Mucosa of descending colon (tissue), 3 donors: ENCODE measurements at regions not wholly inside any gene's neighbourhood (a gene's known extent, or its start where the extent isn't known, plus 50 kb on each side); places are given as distances from the start of the nearest gene placed in this dataset.
"Not testable (repeated sequence)": the region's sequence is repeated elsewhere in the genome, so short reads cannot be mapped to it uniquely, and the experiment has no call there.

ENCODE experiments used
- ATAC-seq: fragments of 200-7000 bp; cut with Tn5 transposase; one replicate; pipeline ENCODE4 v1.9.1; 2020; ENCODE audit warnings: mild to moderate bottlenecking, moderate library complexity
- DNase-seq, 3 donors: peaks; one replicate each; pipeline ENCODE4 v3.0.0-alpha.2; 2020
- H3K36me3 ChIP-seq: fragments of 200-600 bp; one replicate; pipeline ENCODE4 v1.8.0; 2021; ENCODE audit warnings: low read depth, mild to moderate bottlenecking
- H3K4me1 ChIP-seq: fragments of 200-600 bp; one replicate; pipeline ENCODE4 v1.8.0; 2021; ENCODE audit warnings: low read depth, mild to moderate bottlenecking
- H3K4me3 ChIP-seq: fragments of 200-600 bp; one replicate; pipeline ENCODE4 v1.8.0; 2021; ENCODE audit warnings: mild to moderate bottlenecking
- H3K9me3 ChIP-seq: fragments of 200-600 bp; one replicate; pipeline ENCODE4 v1.8.0; 2021; ENCODE audit warnings: mild to moderate bottlenecking
- CTCF ChIP-seq: fragments of 200-600 bp; IDR thresholded peaks from one replicate; pipeline ENCODE4 v1.8.0; 2022; ENCODE audit warnings: antibody characterized with exemption, mild to moderate bottlenecking
- intact Hi-C, 2 donors: fragments of 100-400 bp; cut with DNase I in 1 of 2; cut with micrococcal nuclease in 1 of 2; formaldehyde crosslinking; loops; one replicate each; pipeline versions ENCODE4 v1.11.0 to v1.11.1; 2022; cut with DNase I, micrococcal nuclease
- donor health status: DM: no; HTN: no; CAD: no; lungs with moderate emphysema.
- donor health status: DM: no; HTN: no; CAD: no.
- donor health status: DM: no; HTN: yes; CAD: no.

- Histone ChIP-seq H3K4me3 (no peak overlapping the region), H3K36me3 (no peaks in the 10 kb centered on the region), H3K9me3 (no peaks in the 10 kb centered on the region), H3K4me1 (no peaks in the 10 kb centered on the region)
- ATAC-seq, result no peak
- intact Hi-C loops, result no loop called here
- no peak for DNase-seq
- no peak for TF ChIP-seq CTCF
Measured at GRCh38 chr4:173651651-173652282, 121.7 kb upstream of the HAND2 start.

GRCh38 chr4:173647902-173648301 is 117.9 kb upstream of the HAND2 start:
- Histone ChIP-seq H3K4me3 (no peak overlapping the region), H3K9me3 (no peaks in the 10 kb centered on the region), H3K4me1 (no peaks in the 10 kb centered on the region), H3K36me3 (no peaks in the 10 kb centered on the region)
- no peak for DNase-seq
- TF ChIP-seq CTCF, result no peak
- intact Hi-C loops, result no loop called here
- ATAC-seq, result no peak

DNA sequence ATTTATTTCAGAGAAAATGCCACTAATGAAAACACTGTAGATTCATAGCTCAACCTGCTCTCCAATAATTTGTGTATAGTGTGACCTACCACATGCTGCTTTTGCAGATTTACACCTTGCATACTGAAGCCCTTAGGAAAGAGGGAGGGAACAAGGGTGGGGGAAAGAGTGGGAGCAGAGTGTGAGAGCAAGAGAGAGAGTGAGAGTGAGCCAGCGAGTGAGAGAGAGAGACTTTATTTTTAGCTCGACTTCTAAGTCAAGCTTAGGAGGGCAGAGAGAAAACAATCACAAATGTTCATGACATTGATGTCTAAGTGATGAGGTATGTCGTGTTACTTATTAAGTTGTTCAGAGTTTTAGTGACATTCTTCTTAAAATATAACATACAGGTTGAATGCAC is 112.5 kb upstream of the HAND2 start:
- intact Hi-C loops, result no loop called here
- TF ChIP-seq CTCF, result no peak
- H3K4me1 ChIP-seq, result no peaks in the 10 kb centered on the region
- ATAC-seq (no peak), DNase-seq (no peak)
- H3K36me3 ChIP-seq, result no peaks in the 10 kb centered on the region
- no peak overlapping the region for H3K4me3 ChIP-seq
- no peaks in the 10 kb centered on the region for H3K9me3 ChIP-seq

DNA sequence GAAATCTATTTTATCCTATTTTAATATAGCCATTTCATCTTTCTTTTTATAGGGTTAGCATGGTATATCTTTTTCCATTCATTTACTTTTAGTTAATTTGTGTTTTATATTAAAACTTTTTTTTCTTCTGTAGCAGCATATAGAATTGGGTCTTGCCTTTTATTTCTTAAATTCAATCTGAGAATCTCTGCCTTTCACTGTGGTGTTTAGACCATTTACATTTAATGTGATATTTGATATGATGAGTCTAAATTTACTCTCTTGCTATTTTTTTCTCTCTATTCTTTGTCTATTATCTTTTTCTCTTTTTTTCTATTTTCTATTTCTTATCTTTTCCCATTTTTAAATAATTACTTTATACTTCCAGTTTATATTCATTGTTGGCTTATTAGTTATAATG is 105.4 kb upstream of the HAND2 start:
- no peak overlapping the region for H3K4me3 ChIP-seq
- TF ChIP-seq CTCF, result no peak
- no peak for ATAC-seq
- peaks cover 19% of the 10 kb centered on the region for H3K9me3 ChIP-seq
- DNase-seq, result no peak
- H3K36me3 ChIP-seq, result no peaks in the 10 kb centered on the region
- H3K4me1 ChIP-seq, result no peaks in the 10 kb centered on the region
- intact Hi-C loops, result no loop called here

DNA sequence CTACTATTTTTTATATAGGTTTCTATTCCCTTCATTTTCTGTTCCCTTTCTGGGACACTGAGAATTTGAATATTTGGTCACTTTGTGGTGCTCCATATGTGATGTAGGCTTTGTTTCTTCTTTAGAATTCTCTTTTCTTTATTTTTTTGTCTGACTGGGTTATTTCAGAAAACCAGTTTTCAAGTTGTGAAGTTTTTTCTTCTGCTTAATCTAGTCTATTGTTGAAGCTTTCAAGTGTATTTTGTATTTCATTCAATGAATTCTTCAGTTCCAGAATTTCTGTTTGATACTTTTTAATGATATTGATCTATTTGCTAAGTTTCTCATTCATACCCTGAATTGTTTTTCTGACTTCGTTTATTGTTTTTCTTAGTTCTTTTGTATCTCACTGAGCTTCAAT is 96.2 kb upstream of the HAND2 start:
- Histone ChIP-seq H3K4me1 (no peaks in the 10 kb centered on the region), H3K36me3 (no peaks in the 10 kb centered on the region), H3K4me3 (no peak overlapping the region), H3K9me3 (peaks cover 19% of the 10 kb centered on the region)
- intact Hi-C loops, result no loop called here
- TF ChIP-seq CTCF, result no peak
- DNase-seq (no peak), ATAC-seq (no peak)

DNA sequence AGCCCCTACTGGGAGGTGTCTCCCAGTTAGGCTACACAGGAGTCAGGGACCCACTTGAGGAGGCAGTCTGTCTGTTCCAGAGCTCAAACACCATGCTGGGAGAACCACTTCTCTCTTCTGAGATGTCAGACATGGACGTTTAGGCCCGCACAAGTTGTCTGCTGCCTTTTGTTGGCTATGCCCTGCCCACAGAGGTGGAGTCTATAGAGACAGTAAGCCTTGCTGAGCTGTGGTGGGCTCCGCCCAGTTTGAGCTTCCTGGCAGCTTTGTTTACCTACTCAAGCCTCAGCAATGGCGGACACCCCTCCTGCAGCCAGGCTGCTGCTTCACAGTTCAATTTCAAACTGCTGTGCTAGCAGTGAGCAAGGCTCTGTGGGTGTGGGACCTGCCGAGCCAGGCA is 88.6 kb upstream of the HAND2 start:
- H3K4me1 ChIP-seq, H3K9me3 ChIP-seq, H3K4me3 ChIP-seq, intact Hi-C loops, ATAC-seq, DNase-seq, H3K36me3 ChIP-seq: not testable (repeated sequence)
